H54 (cell line): ENCODE measurements at regions not wholly inside any gene's neighbourhood (a gene's known extent, or its start where the extent isn't known, plus 50 kb on each side); places are given as distances from the start of the nearest gene placed in this dataset.
"Not testable (repeated sequence)": the region's sequence is repeated elsewhere in the genome, so short reads cannot be mapped to it uniquely, and the experiment has no call there.

ENCODE experiments used
- DNase-seq: peaks from one replicate; pipeline ENCODE4 v3.0.0; 2011; ENCODE audit warnings: low spot score, mixed read lengths; ENCODE audit not compliant: insufficient read length
- FAIRE-seq: peaks from 3 replicates; lab custom pipeline; 2011; peaks lifted over from hg19 to GRCh38; lab: Jason Lieb, UNC
- POLR2A ChIP-seq: IDR thresholded peaks from 2 replicates; pipeline ENCODE4 v1.6.1; 2011; ENCODE audit warnings: low read depth, mild to moderate bottlenecking, low read length

GRCh38 chr5:82586181-82586580 is 308.0 kb upstream of the RPS23 start:
- no peak for TF ChIP-seq POLR2A
- no peak for FAIRE-seq
- no peak for DNase-seq

GRCh38 chr5:82584631-82585030 is 306.5 kb upstream of the RPS23 start:
- DNase-seq, result no peak
- TF ChIP-seq POLR2A, result no peak
- no peak for FAIRE-seq

GRCh38 chr5:82583331-82583730 is 305.2 kb upstream of the RPS23 start:
- FAIRE-seq, result not testable (repeated sequence)

GRCh38 chr5:82564963-82565362 is 286.8 kb upstream of the RPS23 start:
- FAIRE-seq (no peak), DNase-seq (no peak)
- no peak for TF ChIP-seq POLR2A

More at GRCh38 chr5:82583331-82583730, 305.2 kb upstream of the RPS23 start:
- not testable (repeated sequence) for DNase-seq

- TF ChIP-seq POLR2A, result no peak
- DNase-seq (no peak), FAIRE-seq (no peak)
Observed at GRCh38 chr5:82563745-82564144, 285.6 kb upstream of the RPS23 start.

- FAIRE-seq, result no peak
- DNase-seq, result no peak
- TF ChIP-seq POLR2A, result no peak
Observed at GRCh38 chr5:82562696-82563240, 284.6 kb upstream of the RPS23 start.

- FAIRE-seq, result no peak
- no peak for TF ChIP-seq POLR2A
- no peak for DNase-seq
Observed at GRCh38 chr5:82561797-82562196, 283.6 kb upstream of the RPS23 start.

GRCh38 chr5:82560969-82561368 is 282.8 kb upstream of the RPS23 start:
- no peak for TF ChIP-seq POLR2A

GRCh38 chr5:82560561-82560960 is 282.4 kb upstream of the RPS23 start:
- no peak for DNase-seq
- TF ChIP-seq POLR2A, result no peak
- FAIRE-seq, result no peak

More at GRCh38 chr5:82560969-82561368, 282.8 kb upstream of the RPS23 start:
- DNase-seq (no peak), FAIRE-seq (no peak)

- FAIRE-seq, result no peak
Observed at GRCh38 chr5:82551840-82552385, 273.8 kb upstream of the RPS23 start.

GRCh38 chr5:82551192-82551591 is 273.0 kb upstream of the RPS23 start:
- FAIRE-seq (no peak), DNase-seq (no peak)
- no peak for TF ChIP-seq POLR2A

More at GRCh38 chr5:82551840-82552385, 273.8 kb upstream of the RPS23 start:
- TF ChIP-seq POLR2A, result no peak
- DNase-seq, result no peak

GRCh38 chr5:82549263-82549662 is 271.1 kb upstream of the RPS23 start:
- no peak for TF ChIP-seq POLR2A
- DNase-seq (no peak), FAIRE-seq (no peak)

GRCh38 chr5:82544004-82544403 is 265.9 kb upstream of the RPS23 start:
- FAIRE-seq (no peak), DNase-seq (no peak)
- no peak for TF ChIP-seq POLR2A

- no peak for FAIRE-seq
- DNase-seq, result no peak
Observed at GRCh38 chr5:82540301-82540700, 262.1 kb upstream of the RPS23 start.

GRCh38 chr5:82538339-82539034 is 260.3 kb upstream of the RPS23 start:
- DNase-seq, result no peak
- no peak for TF ChIP-seq POLR2A
- no peak for FAIRE-seq

More at GRCh38 chr5:82540301-82540700, 262.1 kb upstream of the RPS23 start:
- no peak for TF ChIP-seq POLR2A
